ENCODE measurements at regions not wholly inside any gene's neighbourhood (a gene's known extent, or its start where the extent isn't known, plus 50 kb on each side); places are given as distances from the start of the nearest gene placed in this dataset.

GRCh38 chr14:71675126-71675899 is 256.9 kb upstream of the RGS6 start:
- H3K4me3 ChIP-seq: no peak overlapping the region
- no peaks in the 10 kb centered on the region for H3K9me3 ChIP-seq
- no peak overlapping the region for H3K27ac ChIP-seq
- DNase-seq (ENCODE audit: low spot score) (no peak), ATAC-seq (ENCODE audit: insufficient number of reproducible peaks, low FRiP score, low read depth) (no peak)
- peaks cover 1 to 4% of the 10 kb centered on the region in 2 donors for H3K4me1 ChIP-seq (ENCODE audit: control insufficient read depth in 1 of 2, low read depth in 2 of 2)
- peaks cover 3% of the 10 kb centered on the region for H3K36me3 ChIP-seq
- TF ChIP-seq CTCF (IDR thresholded peaks at IDR 0.05): no peak
- no peaks in the 10 kb centered on the region for H3K27me3 ChIP-seq (replicated peaks; ENCODE audit: insufficient read depth)

GRCh38 chr14:71675900-71676287 is 256.3 kb upstream of the RGS6 start:
- Histone ChIP-seq H3K36me3 (peaks cover 3% of the 10 kb centered on the region), H3K27ac (no peak overlapping the region), H3K9me3 (no peaks in the 10 kb centered on the region), H3K4me3 (no peak overlapping the region), H3K27me3 (replicated peaks; ENCODE audit: insufficient read depth) (no peaks in the 10 kb centered on the region), H3K4me1 (ENCODE audit: control insufficient read depth in 1 of 2, low read depth in 2 of 2) (no peaks in the 10 kb centered on the region)
- no peak for TF ChIP-seq CTCF (IDR thresholded peaks at IDR 0.05)
- DNase-seq (ENCODE audit: low spot score): no peak
- no peak for ATAC-seq (ENCODE audit: insufficient number of reproducible peaks, low FRiP score, low read depth)

- ATAC-seq (ENCODE audit: insufficient number of reproducible peaks, low FRiP score, low read depth): no peak
- Histone ChIP-seq H3K27ac (no peak overlapping the region), H3K4me1 (ENCODE audit: control insufficient read depth in 1 of 2, low read depth in 2 of 2) (no peaks in the 10 kb centered on the region), H3K36me3 (no peaks in the 10 kb centered on the region), H3K27me3 (replicated peaks; ENCODE audit: insufficient read depth) (no peaks in the 10 kb centered on the region), H3K4me3 (no peak overlapping the region), H3K9me3 (no peaks in the 10 kb centered on the region)
- TF ChIP-seq CTCF (IDR thresholded peaks at IDR 0.05): no peak
- DNase-seq (ENCODE audit: low spot score): no peak
Measured at GRCh38 chr14:71680736-71681387, 251.4 kb upstream of the RGS6 start.

GRCh38 chr14:71682337-71682736 is 249.9 kb upstream of the RGS6 start:
- Histone ChIP-seq H3K4me3 (no peak overlapping the region), H3K36me3 (no peaks in the 10 kb centered on the region), H3K9me3 (no peaks in the 10 kb centered on the region), H3K27me3 (replicated peaks; ENCODE audit: insufficient read depth) (no peaks in the 10 kb centered on the region), H3K4me1 (ENCODE audit: control insufficient read depth in 1 of 2, low read depth in 2 of 2) (peaks cover 4 to 11% of the 10 kb centered on the region in 2 donors), H3K27ac (no peak overlapping the region)
- no peak for ATAC-seq (ENCODE audit: insufficient number of reproducible peaks, low FRiP score, low read depth)
- no peak for TF ChIP-seq CTCF (IDR thresholded peaks at IDR 0.05)
- DNase-seq (ENCODE audit: low spot score): no peak

- Histone ChIP-seq H3K9me3 (no peaks in the 10 kb centered on the region), H3K27ac (no peak overlapping the region), H3K27me3 (replicated peaks; ENCODE audit: insufficient read depth) (no peaks in the 10 kb centered on the region), H3K4me1 (ENCODE audit: control insufficient read depth in 1 of 2, low read depth in 2 of 2) (peaks cover 14 to 28% of the 10 kb centered on the region in 2 donors), H3K36me3 (no peaks in the 10 kb centered on the region), H3K4me3 (no peak overlapping the region)
- no peak for ATAC-seq (ENCODE audit: insufficient number of reproducible peaks, low FRiP score, low read depth)
- TF ChIP-seq CTCF (IDR thresholded peaks at IDR 0.05): no peak
- DNase-seq (ENCODE audit: low spot score): no peak
Measured at GRCh38 chr14:71684323-71684722, 247.9 kb upstream of the RGS6 start.
